Progenitor cell of endocrine pancreas (in vitro differentiated cells): ENCODE measurements at regions not wholly inside any gene's neighbourhood (a gene's known extent, or its start where the extent isn't known, plus 50 kb on each side); places are given as distances from the start of the nearest gene placed in this dataset.

Experiments
- DNase-seq: peaks from one replicate; pipeline ENCODE4 v3.0.0; 2021; ENCODE audit warnings: low spot score; ENCODE audit not compliant: unreplicated experiment
- H3K27ac Mint-ChIP-seq: 2 replicates; pipeline ENCODE4 v1.8.0; 2021; ENCODE audit warnings: mild to moderate bottlenecking, moderate library complexity, mixed read lengths
- H3K27me3 Mint-ChIP-seq: 2 replicates; pipeline ENCODE4 v1.8.0; 2021; ENCODE audit warnings: mixed read lengths
- H3K36me3 Mint-ChIP-seq: 2 replicates; pipeline ENCODE4 v1.8.0; 2022; ENCODE audit warnings: mixed read lengths; ENCODE audit not compliant: insufficient read depth
- H3K4me1 Mint-ChIP-seq: 2 replicates; pipeline ENCODE4 v1.8.0; 2021; ENCODE audit warnings: low read depth, mixed read lengths
- H3K4me3 Mint-ChIP-seq: 2 replicates; pipeline ENCODE4 v1.8.0; 2021; ENCODE audit warnings: low read depth, mild to moderate bottlenecking, moderate library complexity, mixed read lengths
- H3K9me3 Mint-ChIP-seq: 2 replicates; pipeline ENCODE4 v1.8.0; 2021; ENCODE audit warnings: low read depth, mixed read lengths
- CTCF ChIP-seq: fragments of 200-600 bp; sonication (generic); IDR thresholded peaks from one replicate; pipeline ENCODE4 v1.5.0; 2021; ENCODE audit warnings: antibody characterized with exemption, mild to moderate bottlenecking; ENCODE audit not compliant: unreplicated experiment

- no peak for TF ChIP-seq CTCF
- Mint-ChIP-seq H3K27ac (no peak overlapping the region), H3K4me3 (no peak overlapping the region), H3K27me3 (no peaks in the 10 kb centered on the region), H3K36me3 (no peaks in the 10 kb centered on the region), H3K4me1 (peaks cover 4% of the 10 kb centered on the region), H3K9me3 (no peaks in the 10 kb centered on the region)
- no peak for DNase-seq
Measured at GRCh38 chr9:11414241-11414640, 801.4 kb upstream of the PTPRD start.

- H3K4me1 Mint-ChIP-seq, result peaks cover 4% of the 10 kb centered on the region
- no peaks in the 10 kb centered on the region for H3K9me3 Mint-ChIP-seq
- no peak overlapping the region for H3K27ac Mint-ChIP-seq
- no peak for DNase-seq
- no peak for TF ChIP-seq CTCF
- no peaks in the 10 kb centered on the region for H3K27me3 Mint-ChIP-seq
- H3K4me3 Mint-ChIP-seq, result no peak overlapping the region
- H3K36me3 Mint-ChIP-seq, result no peaks in the 10 kb centered on the region
Measured at GRCh38 chr9:11417782-11418181, 805.0 kb upstream of the PTPRD start.

- no peaks in the 10 kb centered on the region for H3K36me3 Mint-ChIP-seq
- H3K27ac Mint-ChIP-seq, result no peak overlapping the region
- TF ChIP-seq CTCF, result no peak
- H3K9me3 Mint-ChIP-seq, result no peaks in the 10 kb centered on the region
- H3K4me3 Mint-ChIP-seq, result no peak overlapping the region
- no peaks in the 10 kb centered on the region for H3K27me3 Mint-ChIP-seq
- H3K4me1 Mint-ChIP-seq, result peaks cover 2% of the 10 kb centered on the region
- no peak for DNase-seq
Measured at GRCh38 chr9:11431490-11431889, 818.7 kb upstream of the PTPRD start.

- no peaks in the 10 kb centered on the region for H3K9me3 Mint-ChIP-seq
- no peaks in the 10 kb centered on the region for H3K36me3 Mint-ChIP-seq
- H3K27me3 Mint-ChIP-seq, result no peaks in the 10 kb centered on the region
- H3K4me1 Mint-ChIP-seq, result peaks cover 2% of the 10 kb centered on the region
- H3K4me3 Mint-ChIP-seq, result no peak overlapping the region
- DNase-seq, result no peak
- TF ChIP-seq CTCF, result no peak
- H3K27ac Mint-ChIP-seq, result no peak overlapping the region
Measured at GRCh38 chr9:11432361-11432760, 819.6 kb upstream of the PTPRD start.

GRCh38 chr9:11443631-11444030 is 830.8 kb upstream of the PTPRD start:
- H3K4me1 Mint-ChIP-seq, result no peaks in the 10 kb centered on the region
- H3K27me3 Mint-ChIP-seq, result no peaks in the 10 kb centered on the region
- no peak for DNase-seq
- H3K27ac Mint-ChIP-seq, result no peak overlapping the region
- H3K4me3 Mint-ChIP-seq, result no peak overlapping the region
- no peaks in the 10 kb centered on the region for H3K9me3 Mint-ChIP-seq
- TF ChIP-seq CTCF, result no peak
- H3K36me3 Mint-ChIP-seq, result no peaks in the 10 kb centered on the region
